Stimulated activated CD4-positive, alpha-beta T cell treated with anti-CD3 and anti-CD28 coated beads, Interleukin-1b, Interleukin-23, amount 100 ng/mL, for 4 hours (primary cell): ENCODE measurements at regions not wholly inside any gene's neighbourhood (a gene's known extent, or its start where the extent isn't known, plus 50 kb on each side); places are given as distances from the start of the nearest gene placed in this dataset.

Experiments used
- DNase-seq, 2 donors: peaks; one replicate each; pipeline ENCODE4 v3.0.0-alpha.2; 2020; ENCODE audit warnings: low read depth in 2 of 2

GRCh38 chr4:98765771-98766170 is 107.4 kb upstream of the TSPAN5 start:
- no peak for DNase-seq

GRCh38 chr4:98758182-98758581 is 99.8 kb upstream of the TSPAN5 start:
- no peak for DNase-seq

GRCh38 chr4:98754736-98755135 is 96.3 kb upstream of the TSPAN5 start:
- DNase-seq: no peak

- no peak for DNase-seq
Measured at GRCh38 chr4:98749206-98749605, 90.8 kb upstream of the TSPAN5 start.

- DNase-seq: no peak
Measured at GRCh38 chr4:98748609-98749008, 90.2 kb upstream of the TSPAN5 start.

GRCh38 chr4:98747393-98748091 is 89.1 kb upstream of the TSPAN5 start:
- DNase-seq: no peak

- DNase-seq: no peak
Measured at GRCh38 chr4:98746936-98747335, 88.5 kb upstream of the TSPAN5 start.

GRCh38 chr4:98746530-98746929 is 88.1 kb upstream of the TSPAN5 start:
- DNase-seq: no peak

GRCh38 chr4:98745366-98745765 is 87.0 kb upstream of the TSPAN5 start:
- no peak for DNase-seq

GRCh38 chr4:98744372-98745150 is 86.2 kb upstream of the TSPAN5 start:
- DNase-seq: no peak

GRCh38 chr4:98741952-98742351 is 83.5 kb upstream of the TSPAN5 start:
- no peak for DNase-seq

GRCh38 chr4:98739751-98740150 is 81.3 kb upstream of the TSPAN5 start:
- no peak for DNase-seq

GRCh38 chr4:98733601-98734000 is 75.2 kb upstream of the TSPAN5 start:
- no peak for DNase-seq

- no peak for DNase-seq
Measured at GRCh38 chr4:98728871-98729270, 70.5 kb upstream of the TSPAN5 start.

- no peak for DNase-seq
Measured at GRCh38 chr4:98728433-98728832, 70.0 kb upstream of the TSPAN5 start.

GRCh38 chr4:98722000-98722399 is 63.6 kb upstream of the TSPAN5 start:
- DNase-seq: no peak

GRCh38 chr4:98720871-98721480 is 62.6 kb upstream of the TSPAN5 start:
- no peak for DNase-seq

GRCh38 chr4:98716796-98717195 is 58.4 kb upstream of the TSPAN5 start:
- no peak for DNase-seq

GRCh38 chr4:98712607-98713006 is 54.2 kb upstream of the TSPAN5 start:
- DNase-seq: no peak

GRCh38 chr4:98711526-98711925 is 53.1 kb upstream of the TSPAN5 start:
- DNase-seq: no peak

GRCh38 chr4:98710831-98711230 is 52.4 kb upstream of the TSPAN5 start:
- no peak for DNase-seq
